LNCaP clone FGC (cell line): ENCODE measurements at regions not wholly inside any gene's neighbourhood (a gene's known extent, or its start where the extent isn't known, plus 50 kb on each side); places are given as distances from the start of the nearest gene placed in this dataset.

Experiments
- DNase-seq: peaks from one replicate; pipeline ENCODE4 v3.0.0-alpha.2; 2011; ENCODE audit warnings: low read depth
- H3K4me3 ChIP-seq: 2 replicates; pipeline ENCODE4 v1.5.1; 2011; ENCODE audit warnings: mild to moderate bottlenecking, low read depth, low read length, control low read depth
- CTCF ChIP-seq: IDR thresholded peaks from 2 replicates; pipeline ENCODE4 v1.5.1; 2012; ENCODE audit warnings: mild to moderate bottlenecking; ENCODE audit not compliant: control insufficient read depth, insufficient read depth; ENCODE audit errors: extremely low read depth

- no peak for DNase-seq
- TF ChIP-seq CTCF = no peak
- no peak overlapping the region for H3K4me3 ChIP-seq
Measured at GRCh38 chr2:193895226-193895625, 1700.5 kb upstream of the TMEFF2 start.

- no peak overlapping the region for H3K4me3 ChIP-seq
- no peak for DNase-seq
- no peak for TF ChIP-seq CTCF
Measured at GRCh38 chr2:193894081-193894480, 1699.3 kb upstream of the TMEFF2 start.

- no peak for DNase-seq
- H3K4me3 ChIP-seq = no peak overlapping the region
- TF ChIP-seq CTCF = no peak
Measured at GRCh38 chr2:193891023-193891422, 1696.3 kb upstream of the TMEFF2 start.

GRCh38 chr2:193885419-193885818 is 1690.7 kb upstream of the TMEFF2 start:
- no peak for TF ChIP-seq CTCF
- no peak overlapping the region for H3K4me3 ChIP-seq
- no peak for DNase-seq

GRCh38 chr2:193883820-193884219 is 1689.1 kb upstream of the TMEFF2 start:
- no peak for DNase-seq
- H3K4me3 ChIP-seq = no peak overlapping the region
- no peak for TF ChIP-seq CTCF

GRCh38 chr2:193876980-193877379 is 1682.2 kb upstream of the TMEFF2 start:
- no peak for DNase-seq
- no peak overlapping the region for H3K4me3 ChIP-seq
- no peak for TF ChIP-seq CTCF

- no peak overlapping the region for H3K4me3 ChIP-seq
- no peak for DNase-seq
- no peak for TF ChIP-seq CTCF
Measured at GRCh38 chr2:193869564-193869963, 1674.8 kb upstream of the TMEFF2 start.
